ENCODE measurements at regions not wholly inside any gene's neighbourhood (a gene's known extent, or its start where the extent isn't known, plus 50 kb on each side); places are given as distances from the start of the nearest gene placed in this dataset.

GRCh38 chr12:77777274-77777673, 53.4 kb upstream of the NAV3 start:
- no peak for DNase-seq (ENCODE audit: low read depth in 2 of 3, low spot score in 2 of 3)

- DNase-seq (ENCODE audit: low read depth in 2 of 3, low spot score in 2 of 3), result no peak
Measured at GRCh38 chr12:77774761-77775160, 55.9 kb upstream of the NAV3 start.

GRCh38 chr12:77772676-77773298, 57.9 kb upstream of the NAV3 start:
- DNase-seq (ENCODE audit: low read depth in 2 of 3, low spot score in 2 of 3), result no peak

GRCh38 chr12:77768558-77768957, 62.1 kb upstream of the NAV3 start:
- DNase-seq (ENCODE audit: low read depth in 2 of 3, low spot score in 2 of 3), result no peak

GRCh38 chr12:77767756-77768343, 62.8 kb upstream of the NAV3 start:
- no peak for DNase-seq (ENCODE audit: low read depth in 2 of 3, low spot score in 2 of 3)

- no peak for DNase-seq (ENCODE audit: low read depth in 2 of 3, low spot score in 2 of 3)
Measured at GRCh38 chr12:77767335-77767734, 63.4 kb upstream of the NAV3 start.

- DNase-seq (ENCODE audit: low read depth in 2 of 3, low spot score in 2 of 3), result no peak
Measured at GRCh38 chr12:77766224-77766623, 64.5 kb upstream of the NAV3 start.

GRCh38 chr12:77761286-77761685, 69.4 kb upstream of the NAV3 start:
- no peak for DNase-seq (ENCODE audit: low read depth in 2 of 3, low spot score in 2 of 3)

GRCh38 chr12:77760271-77761025, 70.2 kb upstream of the NAV3 start:
- no peak for DNase-seq (ENCODE audit: low read depth in 2 of 3, low spot score in 2 of 3)

GRCh38 chr12:77754086-77754485, 76.6 kb upstream of the NAV3 start:
- no peak for DNase-seq (ENCODE audit: low read depth in 2 of 3, low spot score in 2 of 3)

GRCh38 chr12:77751939-77752338, 78.8 kb upstream of the NAV3 start:
- no peak for DNase-seq (ENCODE audit: low read depth in 2 of 3, low spot score in 2 of 3)

- no peak for DNase-seq (ENCODE audit: low read depth in 2 of 3, low spot score in 2 of 3)
Measured at GRCh38 chr12:77746096-77746495, 84.6 kb upstream of the NAV3 start.

- DNase-seq (ENCODE audit: low read depth in 2 of 3, low spot score in 2 of 3), result no peak
Measured at GRCh38 chr12:77745624-77746023, 85.1 kb upstream of the NAV3 start.

- DNase-seq (ENCODE audit: low read depth in 2 of 3, low spot score in 2 of 3), result no peak
Measured at GRCh38 chr12:77742631-77743030, 88.1 kb upstream of the NAV3 start.

GRCh38 chr12:77741974-77742517, 88.6 kb upstream of the NAV3 start:
- no peak for DNase-seq (ENCODE audit: low read depth in 2 of 3, low spot score in 2 of 3)

GRCh38 chr12:77736219-77736965, 94.3 kb upstream of the NAV3 start:
- DNase-seq (ENCODE audit: low read depth in 2 of 3, low spot score in 2 of 3), result no peak

GRCh38 chr12:77734214-77734883, 96.3 kb upstream of the NAV3 start:
- no peak for DNase-seq (ENCODE audit: low read depth in 2 of 3, low spot score in 2 of 3)

GRCh38 chr12:77728018-77728417, 102.7 kb upstream of the NAV3 start:
- no peak for DNase-seq (ENCODE audit: low read depth in 2 of 3, low spot score in 2 of 3)

- no peak for DNase-seq (ENCODE audit: low read depth in 2 of 3, low spot score in 2 of 3)
Measured at GRCh38 chr12:77727442-77728001, 103.2 kb upstream of the NAV3 start.

- no peak for DNase-seq (ENCODE audit: low read depth in 2 of 3, low spot score in 2 of 3)
Measured at GRCh38 chr12:77725611-77726010, 105.1 kb upstream of the NAV3 start.
